NCI-H524 treated with DMSO at 0.1 percent for 48 hours (cell line): ENCODE measurements at regions not wholly inside any gene's neighbourhood (a gene's known extent, or its start where the extent isn't known, plus 50 kb on each side); places are given as distances from the start of the nearest gene placed in this dataset.
"Not testable (repeated sequence)": the region's sequence is repeated elsewhere in the genome, so short reads cannot be mapped to it uniquely, and the experiment has no call there.

Source experiments
- DNase-seq: peaks from one replicate; lab custom pipeline; 2025; lab: John Stamatoyannopoulos, UW

DNA sequence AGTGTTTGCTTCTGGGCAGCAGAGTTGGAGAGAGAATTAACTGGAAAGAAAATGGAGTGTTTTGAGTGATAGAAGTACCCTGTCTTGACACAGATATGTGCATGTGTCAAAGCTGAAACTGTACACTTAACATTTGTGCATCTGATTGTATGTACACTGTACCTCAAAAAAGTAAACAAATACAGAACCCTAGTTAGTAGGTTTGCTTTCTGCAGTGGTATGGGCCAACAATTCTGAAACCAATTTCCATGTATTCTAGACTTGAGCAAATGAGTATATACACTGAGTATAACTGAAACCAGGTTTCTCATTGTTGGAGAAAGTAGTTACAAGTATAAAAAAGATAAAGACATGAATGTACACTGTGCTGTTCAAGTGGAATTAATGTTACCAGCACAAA, 52.4 kb downstream of the ELAPOR2 start:
- no peak for DNase-seq

GRCh38 chr7:87004956-87005355, 54.5 kb downstream of the ELAPOR2 start:
- no peak for DNase-seq

GRCh38 chr7:87003872-87004798, 55.3 kb downstream of the ELAPOR2 start:
- DNase-seq, result no peak

DNA sequence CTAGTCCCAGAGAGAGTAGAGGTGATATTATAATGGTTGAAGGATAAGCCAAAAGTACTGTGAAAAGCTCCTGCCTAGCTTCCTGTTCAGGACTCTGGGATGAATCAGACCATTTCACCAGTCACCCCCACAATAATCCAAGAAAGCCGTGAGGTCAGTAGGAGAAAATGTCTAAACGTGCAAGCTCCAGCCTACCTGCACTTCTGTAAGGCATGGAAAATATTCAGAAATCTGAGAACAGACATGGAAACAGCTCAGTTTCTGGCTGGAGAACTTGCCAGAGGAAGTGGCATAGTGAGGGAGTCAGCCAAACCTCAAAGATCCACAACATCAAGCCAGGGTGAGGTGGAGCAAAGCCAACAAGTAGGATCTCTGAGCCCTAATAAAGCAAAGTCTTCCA, 58.2 kb downstream of the ELAPOR2 start:
- no peak for DNase-seq

- no peak for DNase-seq
Measured at GRCh38 chr7:87000344-87000743, 59.1 kb downstream of the ELAPOR2 start.

DNA sequence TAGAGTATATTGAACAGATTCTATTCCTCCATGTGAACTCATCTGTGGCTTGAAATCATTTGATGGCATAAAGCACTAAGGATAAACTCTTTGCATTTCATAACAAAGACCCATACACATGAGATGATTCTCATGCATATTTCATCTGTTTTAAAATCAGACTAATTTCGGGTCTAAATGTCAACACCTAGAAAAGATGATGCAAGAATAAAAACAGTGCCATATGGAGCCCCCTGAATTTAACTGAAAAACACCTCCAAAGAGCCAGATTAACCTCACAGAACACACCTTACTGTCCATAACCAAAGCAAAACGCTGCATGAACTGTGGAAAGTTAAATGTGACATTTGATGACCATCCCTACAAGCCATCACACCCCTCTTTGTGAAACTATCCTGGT, 59.7 kb downstream of the ELAPOR2 start:
- no peak for DNase-seq

DNA sequence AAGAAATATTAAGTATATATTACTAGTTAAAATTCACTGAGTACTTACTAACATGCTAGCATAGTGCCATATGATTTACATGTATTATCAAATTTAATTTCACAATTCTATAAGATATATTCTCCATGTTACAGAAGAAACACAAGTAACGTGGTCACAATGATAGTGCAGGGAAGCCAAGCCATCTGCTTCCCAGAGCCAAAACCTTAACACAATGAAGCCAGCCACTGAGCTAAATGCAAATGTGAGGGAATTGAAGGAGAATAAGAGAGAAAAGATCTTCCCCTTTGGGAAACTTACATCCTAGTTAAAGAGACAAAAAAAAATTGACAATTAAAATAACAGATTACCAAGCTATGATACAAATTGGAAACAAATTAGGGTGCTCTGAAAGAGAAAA, 63.6 kb downstream of the ELAPOR2 start:
- no peak for DNase-seq

- no peak for DNase-seq
Measured at GRCh38 chr7:86995052-86995725, 64.3 kb downstream of the ELAPOR2 start.

- DNase-seq, result no peak
Measured at GRCh38 chr7:86991771-86992191, 67.7 kb downstream of the ELAPOR2 start.

DNA sequence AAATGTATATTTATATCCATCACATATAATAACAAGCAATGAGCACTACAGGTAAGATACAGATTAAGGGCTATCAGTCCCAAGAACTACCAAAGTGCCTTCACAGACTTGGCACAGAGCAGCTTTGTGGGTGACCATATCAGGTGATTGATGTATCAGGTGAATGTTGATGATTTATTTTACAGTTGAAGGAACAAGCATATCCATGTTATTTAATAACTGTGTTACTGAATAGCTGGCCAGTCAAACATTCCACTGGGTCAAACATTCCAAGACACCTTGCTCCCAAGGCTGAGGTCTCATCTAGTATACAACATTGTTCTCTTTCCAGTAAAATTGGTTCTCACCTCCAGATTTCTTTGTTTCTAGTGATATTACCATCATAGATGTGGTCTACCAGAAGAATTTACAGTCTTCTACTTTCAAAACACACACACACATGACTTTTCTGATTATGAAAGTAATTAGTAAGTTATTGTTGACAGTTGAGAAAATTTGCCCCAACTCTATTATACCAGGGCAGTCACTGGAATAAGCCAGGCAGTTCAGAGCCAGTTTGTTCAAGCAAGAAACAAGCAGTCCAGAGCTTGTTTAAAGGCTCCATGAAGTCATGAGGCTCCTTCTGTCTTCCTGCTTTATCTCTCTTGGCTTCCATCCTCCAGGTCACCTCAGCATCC, 68.2 kb downstream of the ELAPOR2 start:
- DNase-seq, result no peak

- DNase-seq, result no peak
Measured at GRCh38 chr7:86989407-86989806, 70.0 kb downstream of the ELAPOR2 start.

DNA sequence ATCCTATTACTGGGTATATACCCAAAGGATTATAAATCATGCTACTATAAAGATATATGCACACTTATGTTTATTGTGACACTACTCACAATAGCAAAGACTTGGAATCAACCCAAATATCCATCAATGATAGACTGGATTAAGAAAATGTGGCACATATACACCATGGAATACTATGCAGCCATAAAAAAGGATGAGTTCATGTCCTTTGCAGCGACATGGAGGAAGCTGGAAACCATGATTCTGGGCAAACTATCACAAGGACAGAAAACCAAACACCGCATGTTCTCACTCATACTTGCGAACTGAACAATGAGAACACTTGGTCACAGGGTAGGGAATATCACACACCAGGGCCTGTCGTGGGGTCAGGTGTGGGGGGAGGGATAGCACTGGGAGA, 71.6 kb downstream of the ELAPOR2 start:
- DNase-seq, result not testable (repeated sequence)

- DNase-seq, result not testable (repeated sequence)
Measured at GRCh38 chr7:86987358-86987757, 72.1 kb downstream of the ELAPOR2 start.

DNA sequence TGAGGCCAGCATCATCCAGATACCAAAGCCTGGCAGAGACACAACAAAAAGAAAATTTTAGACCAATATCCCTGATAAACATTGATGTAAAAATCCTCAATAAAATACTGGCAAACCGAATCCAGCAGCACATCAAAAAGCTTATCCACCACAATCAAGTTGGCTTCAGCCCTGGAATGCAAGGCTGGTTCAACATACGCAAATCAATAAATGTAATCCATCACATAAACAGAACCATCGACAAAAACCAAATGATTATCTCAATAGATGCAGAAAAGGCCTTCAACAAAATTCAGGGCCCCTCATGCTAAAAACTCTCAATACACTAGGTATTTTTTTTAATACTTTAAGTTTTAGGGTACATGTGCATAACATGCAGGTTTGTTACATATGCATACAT, 74.1 kb downstream of the ELAPOR2 start:
- not testable (repeated sequence) for DNase-seq

DNA sequence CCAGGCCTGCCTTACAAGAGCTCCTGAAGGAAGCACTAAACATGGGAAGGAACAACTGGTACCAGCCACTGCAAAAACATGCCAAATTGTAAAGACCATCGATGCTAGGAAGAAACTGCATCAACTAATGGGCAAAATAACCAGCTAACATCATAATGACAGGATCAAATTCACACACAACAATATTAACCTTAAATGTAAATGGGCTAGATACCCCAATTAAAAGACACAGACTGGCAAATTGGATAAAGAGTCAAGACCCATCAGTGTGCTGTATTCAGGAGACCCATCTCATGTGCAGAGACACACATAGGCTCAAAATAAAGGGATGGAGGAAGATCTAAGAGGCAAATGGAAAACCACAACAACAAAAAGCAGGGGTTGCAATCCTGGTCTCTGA, 75.8 kb downstream of the ELAPOR2 start:
- not testable (repeated sequence) for DNase-seq

GRCh38 chr7:86981937-86982336, 77.5 kb downstream of the ELAPOR2 start:
- not testable (repeated sequence) for DNase-seq

GRCh38 chr7:86981127-86981526, 78.3 kb downstream of the ELAPOR2 start:
- DNase-seq, result no peak

DNA sequence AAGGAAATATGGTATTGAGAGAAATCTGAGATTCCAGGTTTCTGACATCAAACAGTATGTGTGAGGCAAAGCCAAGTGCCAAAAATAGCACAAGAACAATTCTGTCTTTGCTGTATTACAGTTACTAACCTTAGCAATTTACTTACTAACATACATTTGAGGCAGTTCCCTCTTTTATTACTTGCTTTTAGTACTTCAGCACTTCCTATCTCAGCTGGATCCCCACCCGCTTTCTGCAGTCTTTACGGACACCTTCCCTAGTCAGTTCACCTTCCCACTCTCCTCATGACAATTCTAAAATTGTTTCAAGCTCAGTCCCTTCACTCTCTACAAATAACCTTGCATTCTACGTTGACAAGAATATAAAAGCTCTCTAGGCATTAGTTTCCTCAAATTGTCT, 79.2 kb downstream of the ELAPOR2 start:
- DNase-seq, result no peak

- no peak for DNase-seq
Measured at GRCh38 chr7:86978808-86979506, 80.5 kb downstream of the ELAPOR2 start.

- DNase-seq, result no peak
Measured at GRCh38 chr7:86976958-86977357, 82.5 kb downstream of the ELAPOR2 start.

DNA sequence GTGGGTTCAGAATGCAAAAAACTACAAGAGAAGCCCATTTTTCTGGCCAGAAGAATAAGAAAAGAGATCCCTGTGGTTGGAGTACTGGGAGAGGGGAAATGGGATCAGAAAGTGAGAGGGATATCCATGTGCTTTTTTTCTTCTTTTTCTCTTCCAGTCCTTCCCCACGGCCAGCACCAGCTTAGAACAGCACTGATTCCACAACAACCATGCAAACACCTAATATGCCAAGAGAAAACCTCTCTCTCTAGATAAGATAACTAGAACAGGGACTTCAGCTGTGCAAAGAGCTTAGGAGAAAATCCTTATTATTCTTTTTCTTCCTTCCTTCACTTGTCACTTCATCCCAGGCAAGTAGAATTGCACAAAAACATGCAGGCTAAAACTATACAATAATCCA, 83.5 kb downstream of the ELAPOR2 start:
- DNase-seq, result no peak

- no peak for DNase-seq
Measured at GRCh38 chr7:86975449-86975848, 84.0 kb downstream of the ELAPOR2 start.
